ENCODE measurements at regions not wholly inside any gene's neighbourhood (a gene's known extent, or its start where the extent isn't known, plus 50 kb on each side); places are given as distances from the start of the nearest gene placed in this dataset.
"Not testable (repeated sequence)": the region's sequence is repeated elsewhere in the genome, so short reads cannot be mapped to it uniquely, and the experiment has no call there.

DNA sequence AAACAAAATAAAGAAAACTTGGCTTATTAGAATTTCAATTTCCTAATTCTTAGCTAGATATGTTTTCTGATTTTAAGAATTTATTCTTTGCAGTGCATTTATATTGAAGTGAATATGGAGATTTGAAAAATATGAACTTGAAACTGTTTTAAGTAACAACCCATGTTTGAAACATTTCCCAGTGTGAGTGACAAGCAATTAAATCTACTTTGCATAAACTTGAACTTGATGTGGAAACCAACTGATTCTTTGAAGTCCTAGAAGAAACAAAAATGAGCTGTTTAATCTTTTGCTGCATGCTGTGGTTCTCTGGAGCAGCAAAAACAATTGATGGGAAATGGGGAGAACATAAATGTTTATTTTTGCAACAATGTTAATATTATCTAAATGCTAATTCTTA lies 430.2 kb downstream of the ARL4A start:
- H3K79me2 ChIP-seq (ENCODE audit: insufficient read depth, low read length): no peaks in the 10 kb centered on the region
- H4K20me1 ChIP-seq (ENCODE audit: low read depth, low read length): no peaks in the 10 kb centered on the region
- H3K36me3 ChIP-seq (ENCODE audit: low read length): no peaks in the 10 kb centered on the region
- no peak overlapping the region for H2AFZ ChIP-seq (ENCODE audit: low read depth, low read length, severe bottlenecking)
- no peaks in the 10 kb centered on the region for H3K9me2 ChIP-seq (replicated peaks; ENCODE audit: insufficient read depth, low read length)
- H3K27me3 ChIP-seq (ENCODE audit: low read length): no peaks in the 10 kb centered on the region
- H3K9ac ChIP-seq (ENCODE audit: low read length): no peak overlapping the region
- no peak overlapping the region for H3K4me3 ChIP-seq (ENCODE audit: insufficient read depth, low read length, poor library complexity, severe bottlenecking)
- no peak for TF ChIP-seq EZH2phosphoT487 (conservative IDR thresholded peaks at IDR 0.05; ENCODE audit: low read length)
- TF ChIP-seq, protein P1, sequence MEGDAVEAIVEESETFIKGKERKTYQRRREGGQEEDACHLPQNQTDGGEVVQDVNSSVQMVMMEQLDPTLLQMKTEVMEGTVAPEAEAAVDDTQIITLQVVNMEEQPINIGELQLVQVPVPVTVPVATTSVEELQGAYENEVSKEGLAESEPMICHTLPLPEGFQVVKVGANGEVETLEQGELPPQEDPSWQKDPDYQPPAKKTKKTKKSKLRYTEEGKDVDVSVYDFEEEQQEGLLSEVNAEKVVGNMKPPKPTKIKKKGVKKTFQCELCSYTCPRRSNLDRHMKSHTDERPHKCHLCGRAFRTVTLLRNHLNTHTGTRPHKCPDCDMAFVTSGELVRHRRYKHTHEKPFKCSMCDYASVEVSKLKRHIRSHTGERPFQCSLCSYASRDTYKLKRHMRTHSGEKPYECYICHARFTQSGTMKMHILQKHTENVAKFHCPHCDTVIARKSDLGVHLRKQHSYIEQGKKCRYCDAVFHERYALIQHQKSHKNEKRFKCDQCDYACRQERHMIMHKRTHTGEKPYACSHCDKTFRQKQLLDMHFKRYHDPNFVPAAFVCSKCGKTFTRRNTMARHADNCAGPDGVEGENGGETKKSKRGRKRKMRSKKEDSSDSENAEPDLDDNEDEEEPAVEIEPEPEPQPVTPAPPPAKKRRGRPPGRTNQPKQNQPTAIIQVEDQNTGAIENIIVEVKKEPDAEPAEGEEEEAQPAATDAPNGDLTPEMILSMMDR (IDR thresholded peaks at IDR 0.05; ENCODE audit: insufficient read depth, low read length, poor library complexity, severe bottlenecking): no peak
- no peaks in the 10 kb centered on the region for H3K9me3 ChIP-seq (ENCODE audit: insufficient read depth, low read length)
- no peak overlapping the region for H3K27ac ChIP-seq (ENCODE audit: low read depth, low read length)
- no peaks in the 10 kb centered on the region for H3F3A ChIP-seq (ENCODE audit: insufficient read depth)
- H3K4me2 ChIP-seq (ENCODE audit: low read depth, low read length, poor library complexity, severe bottlenecking): no peak overlapping the region

DNA sequence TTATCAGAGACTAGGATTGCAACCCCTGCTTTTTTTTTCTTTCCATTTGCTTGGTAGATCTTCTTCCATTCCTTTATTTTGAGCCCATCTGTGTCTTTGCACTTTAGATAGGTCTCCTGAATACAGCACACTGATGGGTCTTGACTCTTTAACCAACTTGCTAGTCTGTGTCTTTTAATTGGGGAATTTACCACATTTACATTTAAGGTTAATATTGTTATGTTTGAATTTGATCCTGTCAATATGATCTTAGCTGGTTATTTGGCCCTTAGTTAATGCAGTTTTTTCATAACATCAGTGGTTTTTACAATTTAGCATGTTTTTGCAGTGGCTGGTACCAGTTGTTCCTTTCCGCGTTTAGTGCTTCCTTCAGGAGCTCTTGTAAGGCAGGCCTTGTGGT lies 437.2 kb downstream of the ARL4A start:
- H3F3A ChIP-seq (ENCODE audit: insufficient read depth); H3K9me3 ChIP-seq (ENCODE audit: insufficient read depth, low read length); H3K79me2 ChIP-seq (ENCODE audit: insufficient read depth, low read length); H3K4me2 ChIP-seq (ENCODE audit: low read depth, low read length, poor library complexity, severe bottlenecking); H3K9me2 ChIP-seq (replicated peaks; ENCODE audit: insufficient read depth, low read length); H4K20me1 ChIP-seq (ENCODE audit: low read depth, low read length); H3K27ac ChIP-seq (ENCODE audit: low read depth, low read length); H3K36me3 ChIP-seq (ENCODE audit: low read length); H3K4me3 ChIP-seq (ENCODE audit: insufficient read depth, low read length, poor library complexity, severe bottlenecking); H3K9ac ChIP-seq (ENCODE audit: low read length); H3K27me3 ChIP-seq (ENCODE audit: low read length); H2AFZ ChIP-seq (ENCODE audit: low read depth, low read length, severe bottlenecking): not testable (repeated sequence)

DNA sequence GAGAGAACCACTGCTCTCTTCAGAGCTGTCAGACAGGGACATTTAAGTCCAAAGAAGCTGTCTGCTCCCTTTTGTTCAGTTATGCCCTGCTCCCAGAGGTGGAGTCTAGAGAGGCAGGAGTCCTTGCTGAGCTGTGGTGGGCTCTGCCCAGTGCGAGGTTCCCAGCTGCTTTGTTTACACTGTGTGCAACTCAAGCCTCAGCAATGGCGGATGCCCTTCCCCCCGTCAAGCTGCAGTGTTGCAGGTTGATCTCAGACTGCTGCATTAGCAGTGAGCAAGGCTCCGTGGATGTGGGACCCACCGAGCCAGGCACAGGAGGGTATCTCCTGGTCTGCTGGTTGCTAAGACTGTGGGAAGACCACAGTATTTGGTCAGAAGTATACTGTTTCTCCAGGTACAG lies 438.9 kb downstream of the ARL4A start:
- no peak overlapping the region for H2AFZ ChIP-seq (ENCODE audit: low read depth, low read length, severe bottlenecking)
- H3K9ac ChIP-seq (ENCODE audit: low read length): no peak overlapping the region
- no peak for TF ChIP-seq EZH2phosphoT487 (conservative IDR thresholded peaks at IDR 0.05; ENCODE audit: low read length)
- TF ChIP-seq, protein P1 (IDR thresholded peaks at IDR 0.05; ENCODE audit: insufficient read depth, low read length, poor library complexity, severe bottlenecking): no peak
- no peaks in the 10 kb centered on the region for H3K9me3 ChIP-seq (ENCODE audit: insufficient read depth, low read length)
- no peaks in the 10 kb centered on the region for H3K9me2 ChIP-seq (replicated peaks; ENCODE audit: insufficient read depth, low read length)
- no peaks in the 10 kb centered on the region for H3K79me2 ChIP-seq (ENCODE audit: insufficient read depth, low read length)
- H3K4me2 ChIP-seq (ENCODE audit: low read depth, low read length, poor library complexity, severe bottlenecking): no peak overlapping the region
- no peaks in the 10 kb centered on the region for H4K20me1 ChIP-seq (ENCODE audit: low read depth, low read length)
- H3K27ac ChIP-seq (ENCODE audit: low read depth, low read length): no peak overlapping the region
- H3K36me3 ChIP-seq (ENCODE audit: low read length): no peaks in the 10 kb centered on the region
- H3K27me3 ChIP-seq (ENCODE audit: low read length): no peaks in the 10 kb centered on the region
- H3F3A ChIP-seq (ENCODE audit: insufficient read depth): no peaks in the 10 kb centered on the region
- H3K4me3 ChIP-seq (ENCODE audit: insufficient read depth, low read length, poor library complexity, severe bottlenecking): no peak overlapping the region

DNA sequence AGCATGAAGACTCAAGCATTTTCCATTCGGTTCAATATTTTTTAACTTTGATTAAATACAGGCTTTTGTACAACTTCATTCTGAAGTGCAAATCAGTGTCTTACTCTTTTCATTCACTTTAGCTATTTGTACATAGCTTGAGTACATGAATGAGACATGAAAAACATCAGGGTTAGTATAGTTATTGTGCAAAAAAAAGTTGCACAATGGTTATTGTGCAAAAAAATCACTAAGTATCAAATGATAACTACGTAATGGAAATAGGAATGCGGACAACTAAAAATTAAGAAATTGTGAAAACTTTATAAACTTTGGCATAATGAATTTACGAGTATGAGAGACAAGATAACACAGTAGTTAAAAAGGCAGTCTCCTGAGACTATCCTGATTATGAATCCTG lies 442.9 kb downstream of the ARL4A start:
- Histone ChIP-seq H3K79me2 (ENCODE audit: insufficient read depth, low read length) (no peaks in the 10 kb centered on the region), H3K27ac (ENCODE audit: low read depth, low read length) (no peak overlapping the region), H3K27me3 (ENCODE audit: low read length) (no peaks in the 10 kb centered on the region), H3K9me3 (ENCODE audit: insufficient read depth, low read length) (no peaks in the 10 kb centered on the region), H3F3A (ENCODE audit: insufficient read depth) (no peaks in the 10 kb centered on the region), H2AFZ (ENCODE audit: low read depth, low read length, severe bottlenecking) (no peak overlapping the region), H3K4me2 (ENCODE audit: low read depth, low read length, poor library complexity, severe bottlenecking) (no peak overlapping the region), H3K36me3 (ENCODE audit: low read length) (no peaks in the 10 kb centered on the region), H3K9ac (ENCODE audit: low read length) (no peak overlapping the region), H4K20me1 (ENCODE audit: low read depth, low read length) (no peaks in the 10 kb centered on the region), H3K9me2 (replicated peaks; ENCODE audit: insufficient read depth, low read length) (no peaks in the 10 kb centered on the region), H3K4me3 (ENCODE audit: insufficient read depth, low read length, poor library complexity, severe bottlenecking) (no peak overlapping the region)
- no peak for TF ChIP-seq EZH2phosphoT487 (conservative IDR thresholded peaks at IDR 0.05; ENCODE audit: low read length)
- TF ChIP-seq, protein P1 (IDR thresholded peaks at IDR 0.05; ENCODE audit: insufficient read depth, low read length, poor library complexity, severe bottlenecking): no peak

DNA sequence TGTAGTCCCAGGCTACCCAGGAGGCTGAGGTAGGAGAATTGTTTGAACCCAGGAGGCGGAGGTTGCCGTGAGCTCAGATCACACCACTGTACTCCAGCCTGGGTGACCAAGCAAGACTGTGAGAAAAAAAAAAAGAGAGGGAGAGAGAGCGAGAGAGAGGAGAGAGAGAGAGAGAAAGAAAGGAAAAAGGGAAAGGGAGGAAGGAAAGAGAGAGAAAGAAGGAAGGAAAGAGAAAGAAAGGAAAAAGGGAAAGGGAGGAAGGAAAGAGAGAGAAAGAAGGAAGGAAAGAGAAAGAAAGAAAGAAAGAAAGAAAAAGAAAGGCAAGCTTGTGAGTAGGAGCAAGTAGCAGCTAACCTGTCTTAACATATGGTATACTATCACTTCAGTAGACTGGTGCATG lies 443.5 kb downstream of the ARL4A start:
- H3K9me3 ChIP-seq (ENCODE audit: insufficient read depth, low read length); H3K27ac ChIP-seq (ENCODE audit: low read depth, low read length); H3F3A ChIP-seq (ENCODE audit: insufficient read depth); H3K9ac ChIP-seq (ENCODE audit: low read length); H4K20me1 ChIP-seq (ENCODE audit: low read depth, low read length); H3K4me2 ChIP-seq (ENCODE audit: low read depth, low read length, poor library complexity, severe bottlenecking); H3K36me3 ChIP-seq (ENCODE audit: low read length); H3K27me3 ChIP-seq (ENCODE audit: low read length); H2AFZ ChIP-seq (ENCODE audit: low read depth, low read length, severe bottlenecking); H3K4me3 ChIP-seq (ENCODE audit: insufficient read depth, low read length, poor library complexity, severe bottlenecking); H3K79me2 ChIP-seq (ENCODE audit: insufficient read depth, low read length); H3K9me2 ChIP-seq (replicated peaks; ENCODE audit: insufficient read depth, low read length): not testable (repeated sequence)

All from SU-DHL-6 (cell line).